Stimulated activated CD4-positive, alpha-beta T cell treated with anti-CD3 and anti-CD28 coated beads, Interleukin-4, amount 100 ng/mL, for 4 hours (primary cell): ENCODE measurements at regions not wholly inside any gene's neighbourhood (a gene's known extent, or its start where the extent isn't known, plus 50 kb on each side); places are given as distances from the start of the nearest gene placed in this dataset.
"Not testable (repeated sequence)": the region's sequence is repeated elsewhere in the genome, so short reads cannot be mapped to it uniquely, and the experiment has no call there.

ENCODE experiments used
- DNase-seq, 2 experiments: peaks; one replicate each; pipeline ENCODE4 v3.0.0-alpha.2; 2020

GRCh38 chr11:38700111-38700510 is 2102.1 kb upstream of the RAG2 start:
- no peak for DNase-seq

GRCh38 chr11:38693306-38693705 is 2095.3 kb upstream of the RAG2 start:
- no peak for DNase-seq

- not testable (repeated sequence) for DNase-seq
These were observed 2092.2 kb upstream of the RAG2 start for GRCh38 chr11:38690211-38690610.

DNA sequence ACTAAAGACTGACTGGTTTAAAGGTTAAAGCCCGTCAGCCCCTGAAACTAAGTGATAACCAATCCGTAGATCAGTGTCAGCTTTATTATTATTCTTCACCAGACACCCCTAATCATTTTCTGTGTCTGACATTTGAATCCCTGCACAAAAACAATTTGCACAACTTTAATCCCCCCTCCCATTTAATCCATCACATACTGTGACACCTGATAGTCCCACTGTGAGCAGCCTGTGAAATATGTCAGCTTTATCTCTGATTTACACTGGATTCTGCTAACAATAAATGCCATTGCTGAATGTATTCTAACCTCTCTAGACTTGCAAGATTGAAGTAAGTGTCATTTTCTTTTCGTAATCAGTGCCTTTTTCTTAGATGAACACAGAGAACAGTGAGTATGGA is 2089.0 kb upstream of the RAG2 start:
- no peak for DNase-seq

GRCh38 chr11:38683484-38683883 is 2085.4 kb upstream of the RAG2 start:
- no peak for DNase-seq

- no peak for DNase-seq
These were observed 2082.7 kb upstream of the RAG2 start for GRCh38 chr11:38680746-38681145.

DNA sequence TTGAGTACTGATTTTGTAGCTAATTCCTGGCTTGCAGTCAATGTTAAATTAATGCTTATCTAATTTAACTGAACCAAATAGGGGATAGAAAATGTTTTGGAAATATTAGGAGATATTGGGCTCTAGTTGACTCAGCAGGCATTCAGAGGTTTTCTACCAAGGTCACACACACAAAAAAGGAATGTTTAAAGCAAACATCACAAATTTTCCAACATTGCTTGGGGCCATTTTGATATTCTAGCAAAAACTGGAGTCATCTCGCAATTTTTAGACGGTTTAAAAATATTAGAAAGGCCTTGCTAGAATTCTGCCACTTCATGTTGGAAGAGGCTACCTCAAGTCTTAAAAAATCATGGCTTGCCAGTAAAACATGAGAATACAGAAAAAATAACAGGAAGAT is 2082.1 kb upstream of the RAG2 start:
- no peak for DNase-seq

GRCh38 chr11:38672445-38672844 is 2074.4 kb upstream of the RAG2 start:
- DNase-seq: no peak

- no peak for DNase-seq
These were observed 2069.3 kb upstream of the RAG2 start for GRCh38 chr11:38667359-38667758.

DNA sequence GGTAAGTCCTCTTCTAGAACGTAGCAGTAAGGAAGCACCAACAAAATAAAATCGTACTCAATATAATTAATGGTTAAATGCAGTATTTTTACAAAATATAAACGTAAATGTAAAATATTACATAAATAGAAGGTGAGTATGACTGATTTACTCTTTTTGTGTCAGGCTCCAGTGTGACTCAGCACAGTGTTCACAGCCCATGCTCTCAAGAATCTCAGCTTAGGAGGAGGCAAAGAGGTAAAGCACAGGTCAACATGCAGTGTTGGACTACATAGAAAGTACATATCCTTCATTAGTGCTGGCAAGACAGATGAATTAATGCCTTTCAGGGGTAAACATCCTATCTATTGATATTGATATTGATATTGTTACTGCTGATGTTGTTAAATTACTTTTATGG is 2050.6 kb upstream of the RAG2 start:
- DNase-seq: no peak

- no peak for DNase-seq
These were observed 2048.3 kb upstream of the RAG2 start for GRCh38 chr11:38646382-38646781.

DNA sequence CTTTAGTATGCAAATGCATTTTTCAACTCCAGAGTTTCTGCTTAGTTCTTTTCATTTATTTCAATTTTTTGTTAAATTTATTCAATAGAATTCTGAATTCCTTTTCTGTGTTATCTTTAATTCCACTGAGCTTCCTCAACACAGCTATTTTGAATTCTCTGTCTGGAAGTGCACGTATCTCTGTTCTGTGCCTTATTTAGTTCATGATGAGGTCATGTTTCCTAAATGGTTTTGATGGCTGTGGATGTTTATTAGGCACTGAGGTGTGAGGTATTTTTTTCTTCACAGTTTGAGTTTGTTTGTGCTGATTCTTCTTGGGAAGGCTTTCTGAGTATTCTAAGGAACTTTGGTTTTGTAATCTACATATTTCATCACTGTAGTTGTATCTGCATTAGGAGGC is 2042.8 kb upstream of the RAG2 start:
- DNase-seq: no peak

DNA sequence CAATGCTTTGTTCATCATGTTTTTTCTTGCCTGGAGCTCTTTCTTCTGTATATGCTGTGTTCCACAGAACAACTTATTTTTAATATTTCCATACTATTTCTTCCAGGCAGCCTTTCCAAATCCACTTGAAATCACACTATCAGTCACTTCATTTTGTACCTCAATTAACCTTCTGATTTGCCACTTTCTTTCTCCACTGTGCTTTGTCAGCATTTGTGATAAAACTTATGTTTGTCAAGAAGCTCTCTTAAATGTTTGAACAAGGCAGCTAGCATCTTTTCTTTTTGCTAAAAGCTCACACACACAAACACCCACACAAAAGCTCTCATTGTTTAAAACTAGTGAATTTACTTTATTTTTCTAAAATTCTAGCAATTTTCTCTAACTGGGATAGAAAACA is 2014.7 kb upstream of the RAG2 start:
- no peak for DNase-seq

DNA sequence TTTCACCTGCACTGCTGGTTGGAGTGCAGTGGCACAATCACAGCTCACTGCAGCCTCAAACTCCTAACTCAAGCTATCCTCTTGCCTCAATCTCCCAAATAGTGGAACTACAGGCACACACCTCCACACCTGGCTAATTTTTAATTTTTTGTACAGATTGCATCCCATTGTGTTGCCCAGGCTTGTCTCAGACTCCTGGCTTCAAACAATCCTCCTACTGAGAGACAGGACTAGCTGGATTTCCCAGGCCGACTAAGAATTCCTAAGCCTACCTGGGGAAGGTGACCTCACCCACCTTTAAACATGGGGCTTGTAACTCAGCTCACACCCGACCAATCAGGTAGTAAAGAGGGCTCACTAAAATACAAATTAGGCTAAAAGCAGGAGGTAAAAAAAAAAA is 2003.3 kb upstream of the RAG2 start:
- not testable (repeated sequence) for DNase-seq

DNA sequence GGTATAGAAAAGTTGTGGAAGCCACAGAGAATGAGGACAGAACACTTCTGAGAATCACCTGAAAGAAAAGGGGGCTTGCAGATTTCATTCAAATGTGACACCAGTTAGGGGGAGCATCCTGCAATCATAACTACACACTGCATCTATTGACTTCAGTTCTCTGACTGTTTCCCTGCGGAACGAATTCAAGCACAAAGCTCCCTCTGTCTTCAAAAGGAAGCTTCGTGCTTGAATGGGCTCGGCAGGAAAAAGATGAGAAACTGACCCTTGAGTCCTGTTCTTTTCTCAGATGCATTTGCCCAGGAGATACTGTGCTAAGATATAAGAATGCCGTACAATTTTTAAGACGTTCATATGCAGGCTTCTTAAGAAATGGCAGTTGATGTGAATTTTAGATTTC is 2000.4 kb upstream of the RAG2 start:
- no peak for DNase-seq

GRCh38 chr11:38595359-38596016 is 1997.5 kb upstream of the RAG2 start:
- not testable (repeated sequence) for DNase-seq

- DNase-seq: no peak
These were observed 1996.9 kb upstream of the RAG2 start for GRCh38 chr11:38594895-38595294.

GRCh38 chr11:38593649-38594048 is 1995.6 kb upstream of the RAG2 start:
- no peak for DNase-seq

DNA sequence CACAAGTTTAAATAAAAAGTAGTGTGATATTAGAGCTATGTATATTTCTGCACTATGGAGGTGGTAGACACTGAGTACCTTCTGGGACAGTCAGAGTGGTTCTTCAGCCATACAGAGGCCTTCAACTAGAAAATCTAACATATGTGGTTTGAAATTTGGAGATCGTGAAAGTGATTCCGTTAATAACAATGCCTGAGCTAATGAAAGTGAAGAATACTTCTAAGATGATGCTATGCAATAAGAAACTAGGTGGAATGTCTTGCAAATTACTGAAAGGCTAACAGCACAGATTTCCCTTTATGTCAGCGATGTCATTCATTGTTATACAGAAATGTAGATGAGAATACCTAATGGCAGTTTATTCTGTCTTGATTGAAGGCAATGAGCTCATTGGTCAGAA is 1984.7 kb upstream of the RAG2 start:
- DNase-seq: no peak

DNA sequence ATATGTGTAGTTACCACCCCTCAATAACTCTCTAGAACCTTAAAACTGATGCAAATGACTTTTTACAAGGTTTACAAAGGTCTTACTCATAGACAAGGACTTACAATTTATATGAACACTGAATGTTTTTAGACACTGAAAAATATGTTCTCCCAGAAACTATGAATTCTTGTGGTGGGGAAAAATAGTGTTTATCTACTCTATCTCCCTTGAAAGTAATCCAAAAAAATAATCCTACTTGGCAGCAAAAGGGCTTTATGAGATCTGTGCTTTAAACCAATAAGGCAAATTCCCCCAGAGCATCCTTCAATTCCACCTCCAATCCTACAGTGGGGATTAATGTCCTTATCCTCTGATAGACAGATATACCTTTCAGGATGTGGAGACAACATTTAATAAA is 1984.1 kb upstream of the RAG2 start:
- no peak for DNase-seq

GRCh38 chr11:38577769-38578168 is 1979.7 kb upstream of the RAG2 start:
- DNase-seq: no peak

- no peak for DNase-seq
These were observed 1964.5 kb upstream of the RAG2 start for GRCh38 chr11:38562562-38562961.

- no peak for DNase-seq
These were observed 1955.1 kb upstream of the RAG2 start for GRCh38 chr11:38553148-38553547.

DNA sequence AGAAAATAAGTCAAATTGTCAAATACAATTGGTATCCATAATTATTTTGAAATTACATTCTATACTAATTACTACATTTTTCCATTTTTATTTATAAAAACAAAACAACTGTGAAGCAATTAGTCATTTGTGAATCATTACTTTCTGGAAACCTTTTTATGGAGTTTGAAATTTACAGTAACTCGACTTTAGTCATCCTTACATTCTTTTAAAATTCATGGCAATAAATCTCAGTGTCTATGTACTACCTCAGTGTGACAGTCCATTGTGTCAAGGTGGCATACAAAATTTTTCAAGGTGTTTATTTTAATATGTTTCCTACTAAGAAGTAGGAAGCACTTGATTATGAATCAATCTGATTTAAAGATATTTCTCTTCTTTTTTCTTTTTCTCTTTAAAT is 1949.4 kb upstream of the RAG2 start:
- DNase-seq: no peak

DNA sequence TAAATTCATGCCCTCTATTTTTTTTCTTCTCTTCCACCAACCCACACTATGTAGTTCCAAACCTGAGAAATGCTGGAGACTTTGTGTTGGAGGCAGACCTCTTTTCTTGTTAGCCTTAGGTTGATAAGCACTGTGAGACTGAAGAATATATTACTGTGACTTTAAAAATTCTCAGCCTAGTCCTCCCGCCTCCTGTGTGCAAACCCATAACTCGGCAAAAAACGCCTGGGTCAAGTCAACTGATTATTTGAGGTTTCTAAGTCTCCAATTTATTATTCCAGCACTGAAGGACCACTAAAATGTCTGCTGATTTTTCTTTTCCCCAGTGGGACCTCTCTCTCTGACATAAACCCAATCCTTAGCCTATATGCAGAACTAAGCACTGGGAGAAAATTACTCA is 1946.0 kb upstream of the RAG2 start:
- DNase-seq: no peak

DNA sequence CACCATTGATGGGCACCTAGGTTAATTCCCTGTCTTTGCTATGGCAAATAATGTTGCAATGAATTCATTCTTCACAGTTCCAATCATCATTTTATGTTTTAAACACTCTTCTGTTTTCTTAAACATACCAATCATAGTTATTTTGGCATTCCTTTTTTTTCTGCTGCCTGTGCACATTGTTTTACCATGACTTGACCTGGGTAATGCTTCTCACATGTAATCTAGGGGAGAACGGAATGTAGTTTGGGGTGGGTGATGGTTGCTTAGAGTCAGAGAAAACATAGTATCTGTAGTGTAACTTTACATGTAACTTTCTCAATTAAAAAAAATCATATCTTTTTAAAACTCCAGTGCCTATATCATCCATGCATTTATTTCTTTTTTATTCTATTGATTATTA is 1945.3 kb upstream of the RAG2 start:
- no peak for DNase-seq
